RWPE2 (cell line): ENCODE measurements at regions not wholly inside any gene's neighbourhood (a gene's known extent, or its start where the extent isn't known, plus 50 kb on each side); places are given as distances from the start of the nearest gene placed in this dataset.

Experiments used
- ATAC-seq: fragments of 200-7000 bp; cut with Tn5 transposase; 3 replicates; pipeline ENCODE4 v1.9.1; 2021; ENCODE audit warnings: low read depth
- DNase-seq: peaks from one replicate; pipeline ENCODE4 v3.0.0-alpha.2; 2020; ENCODE audit warnings: low spot score
- H3K27ac ChIP-seq: fragments of 450-650 bp; 2 replicates; pipeline ENCODE4 v1.5.1; 2017; ENCODE audit warnings: mild to moderate bottlenecking; ENCODE audit not compliant: poor library complexity, severe bottlenecking
- H3K27me3 ChIP-seq: fragments of 250-450 bp; sonication (Bioruptor Pico); 2 replicates; pipeline ENCODE4 v1.5.1; 2021; ENCODE audit warnings: mild to moderate bottlenecking, moderate library complexity; ENCODE audit not compliant: insufficient read depth, poor library complexity, severe bottlenecking
- H3K36me3 ChIP-seq: fragments of 250-450 bp; sonication (Bioruptor Pico); 2 replicates; pipeline ENCODE4 v1.5.1; 2020; ENCODE audit warnings: low read depth, mild to moderate bottlenecking, moderate library complexity
- H3K4me1 ChIP-seq: fragments of 250-450 bp; sonication (Bioruptor Pico); 2 replicates; pipeline ENCODE4 v1.5.1; 2021; ENCODE audit warnings: mild to moderate bottlenecking, moderate library complexity; ENCODE audit not compliant: insufficient read depth, poor library complexity, severe bottlenecking
- H3K4me3 ChIP-seq: fragments of 250-450 bp; sonication (Bioruptor Pico); 2 replicates; pipeline ENCODE4 v1.5.1; 2021; ENCODE audit warnings: mild to moderate bottlenecking, moderate library complexity; ENCODE audit not compliant: severe bottlenecking
- H3K9me3 ChIP-seq: fragments of 250-450 bp; sonication (Bioruptor Pico); 2 replicates; pipeline ENCODE4 v1.5.1; 2021; ENCODE audit warnings: mild to moderate bottlenecking, moderate library complexity; ENCODE audit not compliant: severe bottlenecking
- CTCF ChIP-seq: fragments of 450-650 bp; IDR thresholded peaks from one replicate; pipeline ENCODE4 v1.5.1; 2017; ENCODE audit warnings: mild to moderate bottlenecking, moderate library complexity; ENCODE audit not compliant: poor library complexity, severe bottlenecking

DNA sequence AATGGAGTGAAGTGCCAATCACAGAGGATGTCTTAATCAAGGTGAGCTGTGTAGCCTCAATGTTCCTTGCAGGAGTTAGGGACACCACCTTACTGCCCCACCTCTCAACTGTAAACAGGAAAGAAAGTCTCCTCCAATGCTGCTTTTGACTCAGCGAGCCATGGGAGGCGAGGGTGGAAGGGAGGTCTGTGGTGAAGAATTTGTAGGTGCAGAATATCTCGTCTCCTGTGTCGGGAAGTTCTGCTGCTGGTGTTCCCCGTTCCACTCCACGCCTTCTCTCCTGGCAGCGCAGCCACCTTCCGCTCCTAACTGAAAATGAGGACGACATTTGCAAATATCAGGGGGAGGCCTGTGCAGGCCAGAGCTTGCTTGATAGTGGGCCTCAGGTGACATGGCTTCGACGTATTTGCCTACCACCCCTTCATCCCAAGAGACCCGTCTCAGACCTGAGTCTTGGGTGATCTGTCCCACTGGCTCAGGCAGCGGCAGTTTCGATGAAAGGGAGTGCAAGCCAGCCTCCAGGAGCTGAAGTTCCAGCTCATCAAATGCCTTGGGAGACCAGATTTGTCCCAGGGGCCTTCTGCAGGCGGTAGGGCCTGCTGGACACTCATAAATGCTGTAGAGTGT lies 368.3 kb upstream of the C1orf174 start:
- H3K4me1 ChIP-seq = no peaks in the 10 kb centered on the region
- ATAC-seq (no peak), DNase-seq (no peak)
- no peaks in the 10 kb centered on the region for H3K27me3 ChIP-seq
- H3K36me3 ChIP-seq = no peaks in the 10 kb centered on the region
- no peak for TF ChIP-seq CTCF
- no peaks in the 10 kb centered on the region for H3K9me3 ChIP-seq
- no peak overlapping the region for H3K27ac ChIP-seq
- H3K4me3 ChIP-seq = no peak overlapping the region

- ATAC-seq (no peak), DNase-seq (no peak)
- Histone ChIP-seq H3K36me3 (no peaks in the 10 kb centered on the region), H3K27ac (no peak overlapping the region), H3K4me3 (no peak overlapping the region), H3K9me3 (no peaks in the 10 kb centered on the region), H3K27me3 (no peaks in the 10 kb centered on the region), H3K4me1 (no peaks in the 10 kb centered on the region)
- no peak for TF ChIP-seq CTCF
Measured at GRCh38 chr1:4268889-4269284, 368.8 kb upstream of the C1orf174 start.

GRCh38 chr1:4269330-4269729 lies 369.3 kb upstream of the C1orf174 start:
- TF ChIP-seq CTCF = no peak
- H3K27ac ChIP-seq = no peak overlapping the region
- ATAC-seq (no peak), DNase-seq (no peak)
- H3K4me3 ChIP-seq = no peak overlapping the region
- H3K27me3 ChIP-seq = no peaks in the 10 kb centered on the region
- H3K36me3 ChIP-seq = no peaks in the 10 kb centered on the region
- H3K9me3 ChIP-seq = no peaks in the 10 kb centered on the region
- no peaks in the 10 kb centered on the region for H3K4me1 ChIP-seq

DNA sequence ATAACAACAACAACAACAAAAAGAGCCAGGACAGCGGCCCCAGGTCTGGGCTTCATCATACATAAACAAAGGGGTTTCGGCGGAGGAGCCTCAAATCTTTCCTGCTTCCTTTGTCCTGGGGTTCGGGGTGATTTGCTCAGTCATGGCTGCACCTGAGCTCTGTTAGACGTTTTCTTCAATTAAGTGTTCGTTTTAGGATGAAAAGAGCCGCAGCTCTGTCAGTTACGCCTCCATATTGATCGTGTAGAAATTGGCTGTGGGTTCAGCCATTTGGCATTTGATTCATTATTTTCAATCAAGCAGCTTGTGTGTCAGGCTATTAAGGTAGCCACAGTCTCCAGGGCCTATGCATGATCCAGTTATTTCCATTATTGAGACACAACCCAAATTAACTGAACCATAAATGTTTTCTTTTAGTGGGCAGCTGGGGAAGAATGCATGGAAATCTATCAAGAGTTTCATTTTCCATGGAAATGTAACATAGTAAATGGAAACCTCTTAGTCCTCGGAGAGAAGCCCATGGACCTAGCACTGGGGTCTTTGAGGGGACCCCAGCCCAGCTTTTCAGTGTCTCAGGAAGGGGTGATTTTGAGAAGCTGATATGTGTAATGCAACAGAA lies 370.0 kb upstream of the C1orf174 start:
- ATAC-seq = no peak
- no peaks in the 10 kb centered on the region for H3K27me3 ChIP-seq
- no peaks in the 10 kb centered on the region for H3K9me3 ChIP-seq
- no peak overlapping the region for H3K4me3 ChIP-seq
- H3K27ac ChIP-seq = no peak overlapping the region
- H3K4me1 ChIP-seq = no peaks in the 10 kb centered on the region
- no peak for DNase-seq
- no peaks in the 10 kb centered on the region for H3K36me3 ChIP-seq
- no peak for TF ChIP-seq CTCF

GRCh38 chr1:4270651-4271337 lies 370.7 kb upstream of the C1orf174 start:
- Histone ChIP-seq H3K36me3 (no peaks in the 10 kb centered on the region), H3K4me1 (no peaks in the 10 kb centered on the region), H3K27me3 (no peaks in the 10 kb centered on the region), H3K27ac (no peak overlapping the region), H3K9me3 (no peaks in the 10 kb centered on the region), H3K4me3 (no peak overlapping the region)
- no peak for TF ChIP-seq CTCF
- DNase-seq (no peak), ATAC-seq (no peak)
